ENCODE measurements at regions not wholly inside any gene's neighbourhood (a gene's known extent, or its start where the extent isn't known, plus 50 kb on each side); places are given as distances from the start of the nearest gene placed in this dataset.

DNA sequence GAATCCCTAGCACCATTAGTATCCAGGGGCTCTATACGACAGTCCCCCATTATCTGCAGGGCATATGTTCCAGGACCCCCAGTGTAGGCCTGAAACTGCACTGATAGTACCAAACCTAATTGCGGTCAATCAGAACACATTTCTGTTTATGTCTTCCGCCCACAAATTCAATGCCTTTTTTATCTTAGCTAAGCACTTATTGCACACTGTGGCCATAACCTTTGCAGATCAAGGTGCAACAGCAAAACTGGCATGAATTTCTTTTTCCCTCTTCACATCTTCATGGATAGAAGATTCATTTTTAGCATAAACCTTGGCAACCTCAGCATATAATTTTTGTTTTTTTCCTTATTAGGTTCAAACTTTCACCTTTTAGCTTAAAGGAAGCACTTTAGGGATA lies 361.1 kb downstream of the DEPDC1B start:
- TF ChIP-seq TAF1 (IDR thresholded peaks at IDR 0.05; ENCODE audit: borderline replicate concordance, insufficient read depth, low read length) = no peak

DNA sequence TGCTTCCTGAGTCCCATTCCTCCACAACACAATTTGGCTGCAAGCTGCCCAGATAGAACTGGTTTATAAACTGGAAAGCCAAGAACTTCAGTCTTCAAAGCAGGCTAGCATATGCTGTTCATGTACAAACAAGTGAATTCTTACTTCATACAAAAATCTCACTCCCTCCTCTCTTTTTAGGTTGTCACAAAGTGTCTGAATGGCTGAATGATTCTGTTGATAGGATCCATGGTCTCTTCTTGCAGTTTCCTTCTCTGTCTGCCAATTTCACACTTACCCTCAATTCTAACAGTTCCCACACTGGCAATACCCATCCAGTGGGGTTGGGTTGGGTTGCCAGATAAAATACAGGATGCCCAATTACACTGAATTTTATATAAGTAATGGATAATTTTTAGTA lies 363.5 kb downstream of the DEPDC1B start:
- no peak for TF ChIP-seq FOXP2 (optimal IDR thresholded peaks at IDR 0.05; ENCODE audit: borderline replicate concordance, extremely low read depth, extremely low read length, insufficient read depth)
- TF ChIP-seq, protein P1, sequence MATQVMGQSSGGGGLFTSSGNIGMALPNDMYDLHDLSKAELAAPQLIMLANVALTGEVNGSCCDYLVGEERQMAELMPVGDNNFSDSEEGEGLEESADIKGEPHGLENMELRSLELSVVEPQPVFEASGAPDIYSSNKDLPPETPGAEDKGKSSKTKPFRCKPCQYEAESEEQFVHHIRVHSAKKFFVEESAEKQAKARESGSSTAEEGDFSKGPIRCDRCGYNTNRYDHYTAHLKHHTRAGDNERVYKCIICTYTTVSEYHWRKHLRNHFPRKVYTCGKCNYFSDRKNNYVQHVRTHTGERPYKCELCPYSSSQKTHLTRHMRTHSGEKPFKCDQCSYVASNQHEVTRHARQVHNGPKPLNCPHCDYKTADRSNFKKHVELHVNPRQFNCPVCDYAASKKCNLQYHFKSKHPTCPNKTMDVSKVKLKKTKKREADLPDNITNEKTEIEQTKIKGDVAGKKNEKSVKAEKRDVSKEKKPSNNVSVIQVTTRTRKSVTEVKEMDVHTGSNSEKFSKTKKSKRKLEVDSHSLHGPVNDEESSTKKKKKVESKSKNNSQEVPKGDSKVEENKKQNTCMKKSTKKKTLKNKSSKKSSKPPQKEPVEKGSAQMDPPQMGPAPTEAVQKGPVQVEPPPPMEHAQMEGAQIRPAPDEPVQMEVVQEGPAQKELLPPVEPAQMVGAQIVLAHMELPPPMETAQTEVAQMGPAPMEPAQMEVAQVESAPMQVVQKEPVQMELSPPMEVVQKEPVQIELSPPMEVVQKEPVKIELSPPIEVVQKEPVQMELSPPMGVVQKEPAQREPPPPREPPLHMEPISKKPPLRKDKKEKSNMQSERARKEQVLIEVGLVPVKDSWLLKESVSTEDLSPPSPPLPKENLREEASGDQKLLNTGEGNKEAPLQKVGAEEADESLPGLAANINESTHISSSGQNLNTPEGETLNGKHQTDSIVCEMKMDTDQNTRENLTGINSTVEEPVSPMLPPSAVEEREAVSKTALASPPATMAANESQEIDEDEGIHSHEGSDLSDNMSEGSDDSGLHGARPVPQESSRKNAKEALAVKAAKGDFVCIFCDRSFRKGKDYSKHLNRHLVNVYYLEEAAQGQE (IDR thresholded peaks at IDR 0.05; ENCODE audit: insufficient read depth in 1 of 2, low read depth in 2 of 2, low read length in 2 of 2) = no peak
- TF ChIP-seq SIN3A (IDR thresholded peaks at IDR 0.05; ENCODE audit: borderline replicate concordance, insufficient read depth, low read length) = no peak
- no peak for TF ChIP-seq TAF1 (IDR thresholded peaks at IDR 0.05; ENCODE audit: borderline replicate concordance, insufficient read depth, low read length)
- TF ChIP-seq POLR2AphosphoS5 (IDR thresholded peaks at IDR 0.05; ENCODE audit: low read depth, low read length) = no peak

DNA sequence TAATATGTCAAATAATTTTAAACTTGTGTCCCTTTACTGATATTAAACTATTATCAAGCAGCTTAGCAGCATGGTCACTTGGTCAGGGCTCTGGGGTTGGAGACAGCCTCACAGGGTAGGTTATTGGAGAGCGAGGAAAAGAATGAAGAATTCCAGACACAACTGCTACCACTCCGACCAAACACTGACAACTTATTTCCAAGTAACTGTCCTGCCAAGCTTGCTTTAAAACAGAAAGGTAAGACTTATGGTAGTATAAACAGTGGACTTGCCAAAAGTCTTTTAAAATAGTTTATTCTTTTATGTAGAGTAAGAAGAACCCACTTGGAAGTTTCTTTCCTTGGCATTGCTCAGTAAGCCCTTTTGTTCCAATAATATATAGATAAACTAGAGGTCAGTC lies 364.1 kb downstream of the DEPDC1B start:
- TF ChIP-seq FOXP2 (optimal IDR thresholded peaks at IDR 0.05; ENCODE audit: borderline replicate concordance, extremely low read depth, extremely low read length, insufficient read depth) (no peak), TAF1 (IDR thresholded peaks at IDR 0.05; ENCODE audit: borderline replicate concordance, insufficient read depth, low read length) (no peak), POLR2AphosphoS5 (IDR thresholded peaks at IDR 0.05; ENCODE audit: low read depth, low read length) (no peak), SIN3A (IDR thresholded peaks at IDR 0.05; ENCODE audit: borderline replicate concordance, insufficient read depth, low read length) (no peak)
- TF ChIP-seq, protein P1 (IDR thresholded peaks at IDR 0.05; ENCODE audit: insufficient read depth in 1 of 2, low read depth in 2 of 2, low read length in 2 of 2) = no peak

DNA sequence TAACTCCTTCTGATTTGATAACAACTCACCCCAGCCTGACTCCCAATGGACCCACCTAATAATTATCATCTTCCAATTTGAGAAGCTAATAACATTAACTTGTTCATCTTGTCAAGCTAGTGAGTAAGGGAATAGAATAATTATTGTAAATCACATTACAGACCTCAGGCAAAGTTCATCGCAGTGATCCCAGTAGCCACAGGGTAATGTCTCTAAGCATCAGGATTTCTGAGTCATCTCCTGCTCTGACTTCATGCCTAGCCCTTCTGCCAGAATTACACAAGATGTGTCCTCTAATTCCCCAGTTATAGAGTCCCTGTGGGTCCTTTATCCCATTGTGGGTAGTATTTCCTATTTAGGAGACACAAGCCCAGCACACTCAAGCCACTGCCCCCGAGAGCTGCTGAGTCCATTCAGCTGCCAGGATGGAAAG lies 365.7 kb downstream of the DEPDC1B start:
- TF ChIP-seq SIN3A (IDR thresholded peaks at IDR 0.05; ENCODE audit: borderline replicate concordance, insufficient read depth, low read length) = no peak
- TF ChIP-seq, protein P1 (IDR thresholded peaks at IDR 0.05; ENCODE audit: insufficient read depth in 1 of 2, low read depth in 2 of 2, low read length in 2 of 2) = no peak
- no peak for TF ChIP-seq TAF1 (IDR thresholded peaks at IDR 0.05; ENCODE audit: borderline replicate concordance, insufficient read depth, low read length)
- TF ChIP-seq FOXP2 (optimal IDR thresholded peaks at IDR 0.05; ENCODE audit: borderline replicate concordance, extremely low read depth, extremely low read length, insufficient read depth) = no peak

DNA sequence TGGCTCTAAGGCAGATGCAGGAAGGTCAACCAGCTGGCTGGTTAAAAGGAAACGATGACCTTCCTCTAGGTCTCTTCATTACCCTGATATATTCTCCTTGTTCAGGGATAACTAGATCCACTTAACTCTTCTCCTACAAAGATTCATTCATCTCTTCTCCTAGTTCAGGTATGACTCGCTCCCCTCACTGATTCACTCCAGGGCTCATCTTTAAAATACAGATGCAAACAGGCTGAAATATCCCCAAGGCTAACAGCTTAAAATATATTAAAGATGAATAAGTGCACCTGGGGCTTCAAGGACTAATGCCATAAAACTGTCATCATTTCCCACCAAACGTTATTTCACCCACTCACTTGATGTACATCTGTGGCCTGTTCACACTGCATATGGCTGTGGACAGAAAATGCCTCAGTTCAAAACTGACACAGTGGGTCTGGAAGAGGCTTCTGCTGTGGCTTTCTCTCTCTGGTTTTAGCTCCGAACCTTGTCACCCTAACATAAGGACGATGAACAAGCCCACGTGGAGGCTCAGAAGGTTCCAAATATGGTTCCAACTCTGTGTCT lies 366.9 kb downstream of the DEPDC1B start:
- TF ChIP-seq SIN3A (IDR thresholded peaks at IDR 0.05; ENCODE audit: borderline replicate concordance, insufficient read depth, low read length) (no peak), POLR2AphosphoS5 (IDR thresholded peaks at IDR 0.05; ENCODE audit: low read depth, low read length) (no peak), FOXP2 (optimal IDR thresholded peaks at IDR 0.05; ENCODE audit: borderline replicate concordance, extremely low read depth, extremely low read length, insufficient read depth) (no peak), TAF1 (IDR thresholded peaks at IDR 0.05; ENCODE audit: borderline replicate concordance, insufficient read depth, low read length) (no peak)
- TF ChIP-seq, protein P1 (IDR thresholded peaks at IDR 0.05; ENCODE audit: insufficient read depth in 1 of 2, low read depth in 2 of 2, low read length in 2 of 2) = no peak
